Adrenal gland (tissue), 9 donors: ENCODE measurements at regions not wholly inside any gene's neighbourhood (a gene's known extent, or its start where the extent isn't known, plus 50 kb on each side); places are given as distances from the start of the nearest gene placed in this dataset.

Source experiments
- DNase-seq, 7 donors: peaks; one replicate each; pipeline ENCODE4 v3.0.0-alpha.2; 2019 to 2020
- H3K27ac ChIP-seq, 5 donors: fragments of 200-600 bp; sonication (generic) in 4 of 5; 1 replicate in 3 of 5; 2 replicates in 2 of 5; pipeline versions ENCODE4 v1.5.1 to v1.8.0; 2016 to 2020; ENCODE audit warnings: mild to moderate bottlenecking in 1 of 5
- H3K27me3 ChIP-seq: fragments of 200-600 bp; 2 replicates; pipeline ENCODE4 v1.8.0; 2021
- H3K36me3 ChIP-seq, 2 donors: fragments of 200-600 bp; replicated peaks in 1 of 2; 1 replicate in 1 of 2; 2 replicates in 1 of 2; pipeline versions ENCODE4 v1.5.1 to v1.8.0; 2018 to 2022
- H3K4me1 ChIP-seq, 2 donors: fragments of 200-600 bp; replicated peaks in 1 of 2; 1 replicate in 1 of 2; 2 replicates in 1 of 2; pipeline versions ENCODE4 v1.5.1 to v1.8.0; 2018 to 2021
- H3K4me3 ChIP-seq, 4 donors: fragments of 200-600 bp; sonication (generic) in 3 of 4; one replicate each; pipeline ENCODE4 v1.5.1; 2016 to 2018
- H3K9me3 ChIP-seq, 3 donors: fragments of 200-600 bp; sonication (generic) in 1 of 3; replicated peaks in 1 of 3; 1 replicate in 2 of 3; 2 replicates in 1 of 3; pipeline versions ENCODE4 v1.5.1 to v1.8.0; 2016 to 2021
- POLR2A ChIP-seq, 2 donors: fragments of 450-650 bp; IDR thresholded peaks; one replicate each; pipeline ENCODE4 v1.6.1; 2017; ENCODE audit warnings: antibody characterized with exemption in 2 of 2, mild to moderate bottlenecking in 2 of 2, moderate library complexity in 1 of 2
- WGBS, 4 donors: extraction: QIAGEN DNeasy Blood & Tissue Kit in 2 of 4; methylation state at CpG; one replicate each; pipeline versions ENCODE4 v1.1.5 to v1.1.7; 2013 to 2017; 5-methylcytosine and 5-hydroxymethylcytosine counted together
- intact Hi-C, 2 donors: fragments of 100-400 bp; cut with DNase I; formaldehyde crosslinking; loops; one replicate each; pipeline versions ENCODE4 v1.14.1 to v1.15.0; 2022 to 2023
- TF ChIP-seq, protein P1 (sequence below), 6 experiments: fragments of 450-650 bp in 4 of 6; fragments of 200-600 bp in 2 of 6; sonication (generic) in 1 of 6; IDR thresholded peaks; 1 replicate in 5 of 6; 2 replicates in 1 of 6; pipeline versions ENCODE4 v1.5.1 to v1.8.0; 2016 to 2021; ENCODE audit warnings: antibody characterized with exemption in 6 of 6, mild to moderate bottlenecking in 2 of 6, moderate library complexity in 1 of 6
- donor health status: healthy with polysubstance abuse.
- donor health status: Bipolar disorder and iron deficiency.
- donor health status: DM: yes; HTN: yes; CAD: no.
- donor health status: DM: no; HTN: no; CAD: no.
- donor health status: DM: no; HTN: no; CAD: no.

DNA sequence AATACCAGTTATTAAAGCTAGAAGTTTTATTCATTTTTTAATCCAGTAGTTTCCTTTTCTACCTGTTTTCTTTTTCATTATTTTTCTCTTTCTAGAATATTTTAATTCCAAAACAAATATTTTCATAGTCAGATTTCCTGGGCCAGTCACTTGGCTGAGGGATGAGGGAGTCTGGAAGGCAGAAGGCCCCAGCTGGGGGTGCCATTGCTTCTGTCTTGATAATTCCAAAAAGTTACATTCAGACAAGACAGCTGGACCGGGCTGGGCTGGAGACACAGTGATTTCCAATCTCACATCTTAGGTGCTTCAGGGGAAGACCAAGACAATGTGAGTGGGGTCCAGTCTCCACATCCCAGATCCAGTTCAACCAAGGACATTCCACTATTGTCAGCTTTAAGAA lies 263.5 kb downstream of the TMA16 start:
- no peak for DNase-seq
- Histone ChIP-seq H3K4me3 (no peak overlapping the region), H3K36me3 (no peaks in the 10 kb centered on the region), H3K27me3 (no peaks in the 10 kb centered on the region), H3K4me1 (no peaks in the 10 kb centered on the region), H3K27ac (no peak overlapping the region), H3K9me3 (no peaks in the 10 kb centered on the region)
- TF ChIP-seq, protein P1, sequence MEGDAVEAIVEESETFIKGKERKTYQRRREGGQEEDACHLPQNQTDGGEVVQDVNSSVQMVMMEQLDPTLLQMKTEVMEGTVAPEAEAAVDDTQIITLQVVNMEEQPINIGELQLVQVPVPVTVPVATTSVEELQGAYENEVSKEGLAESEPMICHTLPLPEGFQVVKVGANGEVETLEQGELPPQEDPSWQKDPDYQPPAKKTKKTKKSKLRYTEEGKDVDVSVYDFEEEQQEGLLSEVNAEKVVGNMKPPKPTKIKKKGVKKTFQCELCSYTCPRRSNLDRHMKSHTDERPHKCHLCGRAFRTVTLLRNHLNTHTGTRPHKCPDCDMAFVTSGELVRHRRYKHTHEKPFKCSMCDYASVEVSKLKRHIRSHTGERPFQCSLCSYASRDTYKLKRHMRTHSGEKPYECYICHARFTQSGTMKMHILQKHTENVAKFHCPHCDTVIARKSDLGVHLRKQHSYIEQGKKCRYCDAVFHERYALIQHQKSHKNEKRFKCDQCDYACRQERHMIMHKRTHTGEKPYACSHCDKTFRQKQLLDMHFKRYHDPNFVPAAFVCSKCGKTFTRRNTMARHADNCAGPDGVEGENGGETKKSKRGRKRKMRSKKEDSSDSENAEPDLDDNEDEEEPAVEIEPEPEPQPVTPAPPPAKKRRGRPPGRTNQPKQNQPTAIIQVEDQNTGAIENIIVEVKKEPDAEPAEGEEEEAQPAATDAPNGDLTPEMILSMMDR (IDR thresholded peaks at IDR 0.05) = no peak
- TF ChIP-seq POLR2A (IDR thresholded peaks at IDR 0.05) = no peak
- 67 to 85% (median 75%) methylated on average over 1 of the region's 1 CpG for WGBS, 4 donors
- intact Hi-C loops = no loop called here

DNA sequence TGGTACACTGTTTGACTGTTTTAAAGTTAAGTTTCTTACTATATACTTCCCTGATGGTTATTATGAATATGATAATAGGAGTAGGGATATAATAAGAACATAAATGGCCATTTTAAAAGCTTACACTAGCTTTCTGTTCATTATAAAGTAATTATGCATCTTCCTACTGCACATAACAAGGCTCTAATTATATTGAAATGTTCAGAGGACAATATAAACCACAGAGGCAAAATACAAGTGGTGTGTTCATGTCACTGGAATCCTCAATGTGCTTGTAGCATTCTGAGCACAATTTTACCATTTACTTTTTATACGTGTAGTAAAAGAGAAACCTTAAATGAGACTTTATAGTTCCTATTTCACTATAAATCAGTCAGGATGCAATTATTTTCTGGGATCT lies 268.3 kb downstream of the TMA16 start:
- intact Hi-C loops = no loop called here
- Histone ChIP-seq H3K9me3 (no peaks in the 10 kb centered on the region), H3K4me3 (no peak overlapping the region), H3K27me3 (no peaks in the 10 kb centered on the region), H3K27ac (no peak overlapping the region), H3K36me3 (no peaks in the 10 kb centered on the region), H3K4me1 (no peaks in the 10 kb centered on the region)
- no peak for DNase-seq
- WGBS, 4 donors = 62 to 73% (median 73%) methylated on average over 1 of the region's 1 CpG
- TF ChIP-seq, protein P1 (IDR thresholded peaks at IDR 0.05) = no peak
- TF ChIP-seq POLR2A (IDR thresholded peaks at IDR 0.05) = no peak

DNA sequence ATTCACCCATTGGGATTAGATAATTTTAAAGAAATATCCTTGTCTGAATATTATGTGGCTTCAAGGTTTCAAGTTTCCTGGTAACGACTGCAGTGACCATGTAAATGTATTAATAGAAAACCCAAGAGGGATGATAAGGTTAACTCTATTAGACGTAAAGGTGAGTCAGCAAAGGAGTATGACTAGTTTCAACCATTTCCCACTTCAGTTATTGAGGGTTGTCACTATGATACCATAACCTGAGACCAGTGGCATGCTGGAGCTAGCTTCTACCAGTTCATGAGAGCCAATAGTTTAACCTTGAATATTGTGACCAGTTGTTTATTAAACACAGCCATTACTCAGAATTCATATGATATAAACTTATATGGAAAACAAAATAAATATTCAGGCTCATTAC lies 270.1 kb downstream of the TMA16 start:
- no peak overlapping the region for H3K4me3 ChIP-seq
- TF ChIP-seq POLR2A (IDR thresholded peaks at IDR 0.05) = no peak
- TF ChIP-seq, protein P1 (IDR thresholded peaks at IDR 0.05) = no peak
- WGBS, 4 donors = 43 to 56% (median 46%) methylated on average over 2 of the region's 2 CpGs

DNA sequence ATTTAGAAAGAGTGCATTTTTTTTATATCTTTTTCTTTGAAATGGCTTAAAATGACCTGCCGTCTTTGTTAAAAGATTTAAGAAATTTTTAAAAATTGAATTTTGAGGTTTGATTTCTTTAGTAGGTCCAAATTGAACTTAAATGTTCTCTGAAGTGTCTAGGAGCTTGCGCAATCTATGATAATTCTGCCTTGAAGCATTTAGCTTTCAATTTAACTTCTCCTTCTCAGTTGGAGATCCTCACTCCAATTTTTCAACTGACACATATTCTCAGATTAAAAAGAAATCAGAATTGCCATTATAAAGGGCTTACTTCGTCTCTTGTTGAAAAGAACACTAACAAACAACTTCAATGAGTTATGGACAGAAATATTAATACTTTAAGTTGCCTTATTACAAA lies 273.5 kb downstream of the TMA16 start:
- intact Hi-C loops = no loop called here
- TF ChIP-seq POLR2A (IDR thresholded peaks at IDR 0.05) = no peak
- TF ChIP-seq, protein P1 (IDR thresholded peaks at IDR 0.05) = no peak
- WGBS, 4 donors = 48 to 78% (median 68%) methylated on average over 3 of the region's 3 CpGs
- Histone ChIP-seq H3K27me3 (no peaks in the 10 kb centered on the region), H3K27ac (no peak overlapping the region), H3K9me3 (no peaks in the 10 kb centered on the region), H3K36me3 (no peaks in the 10 kb centered on the region), H3K4me3 (no peak overlapping the region), H3K4me1 (no peaks in the 10 kb centered on the region)
- no peak for DNase-seq

More for the DNA sequence above, 270.1 kb downstream of the TMA16 start:
- H3K9me3 ChIP-seq = no peaks in the 10 kb centered on the region
- no peaks in the 10 kb centered on the region for H3K36me3 ChIP-seq
- H3K27me3 ChIP-seq = no peaks in the 10 kb centered on the region
- intact Hi-C loops = no loop called here
- DNase-seq = no peak
- H3K4me1 ChIP-seq = no peaks in the 10 kb centered on the region
- H3K27ac ChIP-seq = no peak overlapping the region
